Skeletal muscle satellite cell (primary cell): ENCODE measurements at regions not wholly inside any gene's neighbourhood (a gene's known extent, or its start where the extent isn't known, plus 50 kb on each side); places are given as distances from the start of the nearest gene placed in this dataset.
A peak's percentile ranks its signal among the peaks of the same experiment; 100 is the strongest.

Experiments used
- H3K27me3 ChIP-seq: 2 replicates; pipeline ENCODE4 v1.7.0; 2013; ENCODE audit warnings: low read length; ENCODE audit not compliant: control insufficient read depth, insufficient read depth
- H3K36me3 ChIP-seq: 2 replicates; pipeline ENCODE4 v1.7.0; 2013; ENCODE audit warnings: mild to moderate bottlenecking, control low read depth, low read length; ENCODE audit not compliant: insufficient read depth
- H3K4me1 ChIP-seq: 2 replicates; pipeline ENCODE4 v1.7.0; 2013; ENCODE audit warnings: low read length; ENCODE audit not compliant: control insufficient read depth, insufficient read depth
- H3K4me2 ChIP-seq: 2 replicates; pipeline ENCODE4 v1.7.0; 2013; ENCODE audit warnings: mild to moderate bottlenecking, low read length
- H3K4me3 ChIP-seq: 2 replicates; pipeline ENCODE4 v1.7.0; 2013; ENCODE audit warnings: low read length
- H3K9ac ChIP-seq: 2 replicates; pipeline ENCODE4 v1.7.0; 2013; ENCODE audit warnings: mild to moderate bottlenecking, low read depth, low read length, moderate library complexity
- H3K9me3 ChIP-seq: replicated peaks from 2 replicates; pipeline ENCODE4 v1.7.0; 2013; ENCODE audit warnings: mild to moderate bottlenecking, control low read depth, low read length

DNA sequence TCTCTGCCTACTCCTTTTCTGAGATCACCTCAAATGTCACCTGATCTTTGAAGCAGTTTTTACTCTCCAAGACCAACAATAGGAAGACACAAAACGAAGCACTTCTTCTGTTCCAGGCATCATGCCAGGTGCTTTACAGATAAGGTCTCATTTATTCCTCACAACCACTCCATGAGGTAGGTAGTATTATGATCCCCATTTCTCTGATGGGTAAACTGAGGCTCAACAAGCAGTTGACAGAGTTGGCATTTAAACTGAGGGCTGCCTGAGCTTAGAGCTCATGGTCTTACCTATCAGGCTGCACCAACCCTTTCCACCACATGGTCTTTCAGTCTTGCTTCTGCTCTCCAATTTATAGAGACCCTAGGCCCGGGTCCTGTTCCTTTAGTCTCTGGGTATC lies 147.2 kb upstream of the JUN start:
- Histone ChIP-seq H3K4me2 (no peak overlapping the region), H3K9me3 (no peaks in the 10 kb centered on the region), H3K4me3 (no peak overlapping the region), H3K4me1 (peaks cover 28% of the 10 kb centered on the region), H3K27me3 (no peaks in the 10 kb centered on the region), H3K9ac (no peak overlapping the region), H3K36me3 (no peaks in the 10 kb centered on the region)

GRCh38 chr1:58931756-58932155 lies 147.9 kb upstream of the JUN start:
- Histone ChIP-seq H3K27me3 (no peaks in the 10 kb centered on the region), H3K4me1 (peaks cover 28% of the 10 kb centered on the region), H3K36me3 (no peaks in the 10 kb centered on the region), H3K9ac (no peak overlapping the region), H3K4me2 (no peak overlapping the region), H3K9me3 (no peaks in the 10 kb centered on the region), H3K4me3 (no peak overlapping the region)

DNA sequence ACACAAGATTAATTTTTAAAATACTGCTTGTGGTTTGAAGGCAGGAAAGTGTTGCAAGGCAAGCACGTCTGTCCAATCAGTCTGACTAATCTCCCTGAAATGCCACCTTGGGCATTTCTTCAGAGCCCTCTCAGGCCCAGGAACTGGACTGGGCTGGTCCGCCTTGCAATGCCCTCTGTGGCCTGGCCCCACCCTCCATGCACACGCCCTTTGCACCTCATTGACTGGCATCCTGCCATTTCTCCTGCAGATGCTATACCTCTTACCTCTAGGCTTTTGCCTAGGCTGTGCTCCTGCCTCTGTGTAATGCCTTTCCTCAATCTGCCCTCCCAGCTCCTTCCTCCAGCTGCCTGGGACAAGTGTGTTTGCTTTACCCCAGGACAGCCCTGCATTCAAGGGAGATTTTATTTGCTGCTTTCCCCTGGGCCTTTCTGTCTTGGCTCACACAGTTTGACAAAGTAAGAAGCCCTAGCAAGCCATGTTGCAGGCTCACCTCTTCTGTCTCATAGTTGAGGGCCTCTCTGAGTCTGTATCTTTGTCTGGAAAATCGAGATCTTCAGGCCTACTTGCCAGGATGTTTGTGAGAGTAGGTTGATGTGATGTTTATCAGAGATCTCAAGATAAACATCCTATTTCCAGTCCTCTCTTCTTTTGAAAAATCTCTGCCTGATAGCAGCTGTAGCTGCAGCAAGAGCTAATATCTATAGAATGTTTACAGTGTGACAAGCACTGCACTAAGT lies 149.2 kb upstream of the JUN start:
- Histone ChIP-seq H3K4me2 (peak overlapping the region; percentile 45), H3K9me3 (no peaks in the 10 kb centered on the region), H3K36me3 (no peaks in the 10 kb centered on the region), H3K4me1 (peaks cover 28% of the 10 kb centered on the region), H3K27me3 (no peaks in the 10 kb centered on the region), H3K9ac (peak overlapping the region; percentile 6), H3K4me3 (no peak overlapping the region)

DNA sequence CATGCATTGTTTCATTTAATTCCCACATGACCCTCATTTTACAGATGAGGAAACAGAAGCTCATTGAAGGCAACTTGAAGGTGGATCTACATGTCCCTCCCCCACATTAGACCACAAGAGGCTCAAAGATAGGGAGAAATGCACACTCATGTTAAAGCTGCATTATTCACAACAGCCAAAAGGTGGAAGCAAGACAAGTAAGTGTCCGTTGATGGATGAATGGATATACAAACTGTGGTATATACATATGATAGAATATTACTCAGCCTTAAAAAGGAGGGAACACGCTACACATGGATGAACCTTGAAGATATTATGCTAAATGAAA lies 149.7 kb upstream of the JUN start:
- Histone ChIP-seq H3K9ac (no peak overlapping the region), H3K27me3 (no peaks in the 10 kb centered on the region), H3K4me2 (no peak overlapping the region), H3K4me1 (peaks cover 28% of the 10 kb centered on the region), H3K9me3 (no peaks in the 10 kb centered on the region), H3K36me3 (no peaks in the 10 kb centered on the region), H3K4me3 (no peak overlapping the region)

DNA sequence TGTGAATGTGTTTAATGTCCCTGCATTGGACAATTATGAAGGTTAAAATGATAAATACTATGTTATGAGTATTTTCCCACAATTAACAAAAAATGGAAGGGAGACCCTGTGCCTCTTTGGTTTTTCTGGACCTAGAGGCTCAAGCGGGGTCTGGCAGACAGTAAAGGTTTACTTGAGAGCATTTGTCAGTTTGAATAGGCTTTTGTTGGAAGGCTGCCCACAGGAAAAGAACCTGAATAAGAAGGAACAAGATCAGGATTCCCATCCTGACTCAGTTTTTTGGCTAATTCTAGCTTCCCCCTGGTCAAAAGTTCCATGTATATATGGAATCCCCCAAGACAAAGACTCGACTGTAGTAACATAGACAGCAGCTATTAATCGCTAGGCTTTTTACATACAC lies 150.9 kb upstream of the JUN start:
- no peak overlapping the region for H3K9ac ChIP-seq
- H3K9me3 ChIP-seq = no peaks in the 10 kb centered on the region
- H3K4me1 ChIP-seq = peaks cover 23% of the 10 kb centered on the region
- no peak overlapping the region for H3K4me3 ChIP-seq
- H3K27me3 ChIP-seq = no peaks in the 10 kb centered on the region
- H3K36me3 ChIP-seq = no peaks in the 10 kb centered on the region
- no peak overlapping the region for H3K4me2 ChIP-seq

GRCh38 chr1:58936973-58937372 lies 153.1 kb upstream of the JUN start:
- no peaks in the 10 kb centered on the region for H3K9me3 ChIP-seq
- H3K4me3 ChIP-seq = no peak overlapping the region
- H3K27me3 ChIP-seq = no peaks in the 10 kb centered on the region
- H3K4me2 ChIP-seq = no peak overlapping the region
- peaks cover 16% of the 10 kb centered on the region for H3K4me1 ChIP-seq
- no peak overlapping the region for H3K9ac ChIP-seq
- no peaks in the 10 kb centered on the region for H3K36me3 ChIP-seq

- no peaks in the 10 kb centered on the region for H3K27me3 ChIP-seq
- no peaks in the 10 kb centered on the region for H3K4me1 ChIP-seq
- no peak overlapping the region for H3K9ac ChIP-seq
Measured at GRCh38 chr1:58939146-58939545, 155.3 kb upstream of the JUN start.

GRCh38 chr1:58939666-58940370 lies 156.0 kb upstream of the JUN start:
- H3K36me3 ChIP-seq = no peaks in the 10 kb centered on the region
- no peaks in the 10 kb centered on the region for H3K9me3 ChIP-seq
- H3K4me3 ChIP-seq = no peak overlapping the region
- no peaks in the 10 kb centered on the region for H3K27me3 ChIP-seq
- no peak overlapping the region for H3K9ac ChIP-seq
- H3K4me2 ChIP-seq = no peak overlapping the region
- no peaks in the 10 kb centered on the region for H3K4me1 ChIP-seq

More at GRCh38 chr1:58939146-58939545, 155.3 kb upstream of the JUN start:
- Histone ChIP-seq H3K4me3 (no peak overlapping the region), H3K9me3 (no peaks in the 10 kb centered on the region), H3K4me2 (no peak overlapping the region), H3K36me3 (no peaks in the 10 kb centered on the region)

GRCh38 chr1:58941471-58942289 lies 157.8 kb upstream of the JUN start:
- Histone ChIP-seq H3K27me3 (no peaks in the 10 kb centered on the region), H3K36me3 (no peaks in the 10 kb centered on the region), H3K9ac (no peak overlapping the region), H3K4me1 (no peaks in the 10 kb centered on the region), H3K4me3 (no peak overlapping the region), H3K9me3 (no peaks in the 10 kb centered on the region), H3K4me2 (no peak overlapping the region)

- H3K4me1 ChIP-seq = no peaks in the 10 kb centered on the region
- H3K4me3 ChIP-seq = no peak overlapping the region
- H3K9me3 ChIP-seq = no peaks in the 10 kb centered on the region
- no peaks in the 10 kb centered on the region for H3K27me3 ChIP-seq
- no peaks in the 10 kb centered on the region for H3K36me3 ChIP-seq
- H3K4me2 ChIP-seq = no peak overlapping the region
- H3K9ac ChIP-seq = no peak overlapping the region
Measured at GRCh38 chr1:58942759-58943191, 158.9 kb upstream of the JUN start.

- Histone ChIP-seq H3K9me3 (no peaks in the 10 kb centered on the region), H3K27me3 (no peaks in the 10 kb centered on the region), H3K9ac (no peak overlapping the region), H3K36me3 (no peaks in the 10 kb centered on the region), H3K4me2 (no peak overlapping the region), H3K4me1 (no peaks in the 10 kb centered on the region), H3K4me3 (no peak overlapping the region)
Measured at GRCh38 chr1:58943776-58944175, 159.9 kb upstream of the JUN start.
